ENCODE measurements at regions not wholly inside any gene's neighbourhood (a gene's known extent, or its start where the extent isn't known, plus 50 kb on each side); places are given as distances from the start of the nearest gene placed in this dataset.

GRCh38 chr4:63906660-63907183 lies 502.5 kb downstream of the TECRL start:
- Histone ChIP-seq H3K36me3 (ENCODE audit: control insufficient read depth, insufficient read depth, low read length) (no peaks in the 10 kb centered on the region), H3K9me3 (ENCODE audit: control insufficient read depth, low read length) (no peaks in the 10 kb centered on the region), H3K4me3 (ENCODE audit: extremely low read depth, insufficient read depth, low read length, poor library complexity, severe bottlenecking) (no peak overlapping the region), H3K27ac (ENCODE audit: low read depth, low read length, severe bottlenecking) (no peak overlapping the region), H3K4me1 (ENCODE audit: control insufficient read depth, insufficient read depth, low read length, poor library complexity, severe bottlenecking) (no peaks in the 10 kb centered on the region)
- 43 to 80% methylated on average over 1 of the region's 2 CpGs for WGBS, 2 experiments (ENCODE audit: insufficient coverage in 2 of 2)

- 91 to 93% methylated on average over 2 of the region's 3 CpGs for WGBS, 2 experiments (ENCODE audit: insufficient coverage in 2 of 2)
- no peaks in the 10 kb centered on the region for H3K9me3 ChIP-seq (ENCODE audit: control insufficient read depth, low read length)
- H3K4me3 ChIP-seq (ENCODE audit: extremely low read depth, insufficient read depth, low read length, poor library complexity, severe bottlenecking), result no peak overlapping the region
- H3K36me3 ChIP-seq (ENCODE audit: control insufficient read depth, insufficient read depth, low read length), result no peaks in the 10 kb centered on the region
- H3K27ac ChIP-seq (ENCODE audit: low read depth, low read length, severe bottlenecking), result no peak overlapping the region
- no peaks in the 10 kb centered on the region for H3K4me1 ChIP-seq (ENCODE audit: control insufficient read depth, insufficient read depth, low read length, poor library complexity, severe bottlenecking)
These were observed 505.0 kb downstream of the TECRL start for GRCh38 chr4:63904201-63904600.

- no peaks in the 10 kb centered on the region for H3K9me3 ChIP-seq (ENCODE audit: control insufficient read depth, low read length)
- WGBS, 2 experiments (ENCODE audit: insufficient coverage in 2 of 2), result 9 to 14% methylated on average over 1 of the region's 2 CpGs
- H3K27ac ChIP-seq (ENCODE audit: low read depth, low read length, severe bottlenecking), result no peak overlapping the region
- no peak overlapping the region for H3K4me3 ChIP-seq (ENCODE audit: extremely low read depth, insufficient read depth, low read length, poor library complexity, severe bottlenecking)
- no peaks in the 10 kb centered on the region for H3K36me3 ChIP-seq (ENCODE audit: control insufficient read depth, insufficient read depth, low read length)
- H3K4me1 ChIP-seq (ENCODE audit: control insufficient read depth, insufficient read depth, low read length, poor library complexity, severe bottlenecking), result no peaks in the 10 kb centered on the region
These were observed 507.9 kb downstream of the TECRL start for GRCh38 chr4:63901304-63901703.

GRCh38 chr4:63898961-63899360 lies 510.3 kb downstream of the TECRL start:
- H3K4me3 ChIP-seq (ENCODE audit: extremely low read depth, insufficient read depth, low read length, poor library complexity, severe bottlenecking), result no peak overlapping the region
- no peaks in the 10 kb centered on the region for H3K36me3 ChIP-seq (ENCODE audit: control insufficient read depth, insufficient read depth, low read length)
- no peaks in the 10 kb centered on the region for H3K9me3 ChIP-seq (ENCODE audit: control insufficient read depth, low read length)
- H3K4me1 ChIP-seq (ENCODE audit: control insufficient read depth, insufficient read depth, low read length, poor library complexity, severe bottlenecking), result no peaks in the 10 kb centered on the region
- no peak overlapping the region for H3K27ac ChIP-seq (ENCODE audit: low read depth, low read length, severe bottlenecking)

- no peaks in the 10 kb centered on the region for H3K36me3 ChIP-seq (ENCODE audit: control insufficient read depth, insufficient read depth, low read length)
- H3K9me3 ChIP-seq (ENCODE audit: control insufficient read depth, low read length), result no peaks in the 10 kb centered on the region
- H3K4me3 ChIP-seq (ENCODE audit: extremely low read depth, insufficient read depth, low read length, poor library complexity, severe bottlenecking), result no peak overlapping the region
- no peaks in the 10 kb centered on the region for H3K4me1 ChIP-seq (ENCODE audit: control insufficient read depth, insufficient read depth, low read length, poor library complexity, severe bottlenecking)
- no peak overlapping the region for H3K27ac ChIP-seq (ENCODE audit: low read depth, low read length, severe bottlenecking)
These were observed 515.1 kb downstream of the TECRL start for GRCh38 chr4:63894161-63894560.

GRCh38 chr4:63869370-63869769 lies 539.9 kb downstream of the TECRL start:
- Histone ChIP-seq H3K4me1 (ENCODE audit: control insufficient read depth, insufficient read depth, low read length, poor library complexity, severe bottlenecking) (no peaks in the 10 kb centered on the region), H3K9me3 (ENCODE audit: control insufficient read depth, low read length) (no peaks in the 10 kb centered on the region), H3K27ac (ENCODE audit: low read depth, low read length, severe bottlenecking) (no peak overlapping the region), H3K4me3 (ENCODE audit: extremely low read depth, insufficient read depth, low read length, poor library complexity, severe bottlenecking) (no peak overlapping the region), H3K36me3 (ENCODE audit: control insufficient read depth, insufficient read depth, low read length) (no peaks in the 10 kb centered on the region)
- WGBS, 2 experiments (ENCODE audit: insufficient coverage in 2 of 2), result no CpG with 5 or more reads among the region's 2 CpGs

GRCh38 chr4:63851496-63851895 lies 557.8 kb downstream of the TECRL start:
- no peaks in the 10 kb centered on the region for H3K9me3 ChIP-seq (ENCODE audit: control insufficient read depth, low read length)
- H3K36me3 ChIP-seq (ENCODE audit: control insufficient read depth, insufficient read depth, low read length), result no peaks in the 10 kb centered on the region
- no CpG with 5 or more reads among the region's 2 CpGs for WGBS, 2 experiments (ENCODE audit: insufficient coverage in 2 of 2)
- no peak overlapping the region for H3K27ac ChIP-seq (ENCODE audit: low read depth, low read length, severe bottlenecking)
- H3K4me1 ChIP-seq (ENCODE audit: control insufficient read depth, insufficient read depth, low read length, poor library complexity, severe bottlenecking), result no peaks in the 10 kb centered on the region
- no peak overlapping the region for H3K4me3 ChIP-seq (ENCODE audit: extremely low read depth, insufficient read depth, low read length, poor library complexity, severe bottlenecking)

GRCh38 chr4:63841266-63841665 lies 568.0 kb downstream of the TECRL start:
- Histone ChIP-seq H3K4me3 (ENCODE audit: extremely low read depth, insufficient read depth, low read length, poor library complexity, severe bottlenecking) (no peak overlapping the region), H3K9me3 (ENCODE audit: control insufficient read depth, low read length) (no peaks in the 10 kb centered on the region), H3K36me3 (ENCODE audit: control insufficient read depth, insufficient read depth, low read length) (no peaks in the 10 kb centered on the region), H3K4me1 (ENCODE audit: control insufficient read depth, insufficient read depth, low read length, poor library complexity, severe bottlenecking) (no peaks in the 10 kb centered on the region), H3K27ac (ENCODE audit: low read depth, low read length, severe bottlenecking) (no peak overlapping the region)
- WGBS, 2 experiments (ENCODE audit: insufficient coverage in 2 of 2), result no CpG with 5 or more reads among the region's 3 CpGs

- Histone ChIP-seq H3K27ac (ENCODE audit: low read depth, low read length, severe bottlenecking) (no peak overlapping the region), H3K4me1 (ENCODE audit: control insufficient read depth, insufficient read depth, low read length, poor library complexity, severe bottlenecking) (no peaks in the 10 kb centered on the region), H3K4me3 (ENCODE audit: extremely low read depth, insufficient read depth, low read length, poor library complexity, severe bottlenecking) (no peak overlapping the region), H3K36me3 (ENCODE audit: control insufficient read depth, insufficient read depth, low read length) (no peaks in the 10 kb centered on the region), H3K9me3 (ENCODE audit: control insufficient read depth, low read length) (no peaks in the 10 kb centered on the region)
- no CpG with 5 or more reads among the region's 2 CpGs for WGBS, 2 experiments (ENCODE audit: insufficient coverage in 2 of 2)
These were observed 577.6 kb downstream of the TECRL start for GRCh38 chr4:63831590-63832155.

- no peaks in the 10 kb centered on the region for H3K36me3 ChIP-seq (ENCODE audit: control insufficient read depth, insufficient read depth, low read length)
- no peak overlapping the region for H3K4me3 ChIP-seq (ENCODE audit: extremely low read depth, insufficient read depth, low read length, poor library complexity, severe bottlenecking)
- no peaks in the 10 kb centered on the region for H3K4me1 ChIP-seq (ENCODE audit: control insufficient read depth, insufficient read depth, low read length, poor library complexity, severe bottlenecking)
- H3K9me3 ChIP-seq (ENCODE audit: control insufficient read depth, low read length), result no peaks in the 10 kb centered on the region
- 83 to 93% methylated on average over 5 to 6 of the region's 11 CpGs for WGBS, 2 experiments (ENCODE audit: insufficient coverage in 2 of 2)
- no peak overlapping the region for H3K27ac ChIP-seq (ENCODE audit: low read depth, low read length, severe bottlenecking)
These were observed 591.9 kb downstream of the TECRL start for GRCh38 chr4:63817196-63817865.

GRCh38 chr4:63814171-63814964 lies 594.9 kb downstream of the TECRL start:
- Histone ChIP-seq H3K9me3 (ENCODE audit: control insufficient read depth, low read length) (no peaks in the 10 kb centered on the region), H3K4me1 (ENCODE audit: control insufficient read depth, insufficient read depth, low read length, poor library complexity, severe bottlenecking) (no peaks in the 10 kb centered on the region), H3K4me3 (ENCODE audit: extremely low read depth, insufficient read depth, low read length, poor library complexity, severe bottlenecking) (no peak overlapping the region), H3K27ac (ENCODE audit: low read depth, low read length, severe bottlenecking) (no peak overlapping the region), H3K36me3 (ENCODE audit: control insufficient read depth, insufficient read depth, low read length) (no peaks in the 10 kb centered on the region)
- 100% methylated on average over 1 of the region's 4 CpGs; no CpG with 5 or more reads in 1 of the 2 experiments for WGBS, 2 experiments (ENCODE audit: insufficient coverage in 2 of 2)

All from mesodermal cell (in vitro differentiated cells).